ENCODE measurements at regions not wholly inside any gene's neighbourhood (a gene's known extent, or its start where the extent isn't known, plus 50 kb on each side); places are given as distances from the start of the nearest gene placed in this dataset.

DNA sequence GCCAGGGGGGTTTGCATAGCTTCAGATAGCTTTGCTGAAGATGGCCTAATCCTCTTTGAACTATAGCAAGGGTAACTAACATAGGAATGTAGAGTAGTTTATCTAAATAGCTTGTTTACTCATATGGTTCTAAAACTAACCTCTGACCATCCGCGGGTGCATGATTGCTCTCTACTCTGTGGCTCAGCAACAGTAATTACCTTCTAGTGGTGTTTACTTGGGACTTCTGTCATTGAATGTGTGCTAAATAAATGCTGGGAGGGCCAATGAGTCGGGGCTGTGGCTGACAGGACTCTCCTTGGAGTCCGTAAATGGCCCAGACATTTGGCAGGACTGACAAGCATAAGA, 1461.9 kb downstream of the UQCRFS1 start:
- DNase-seq (no peak), ATAC-seq (no peak)
- peaks cover 0 to 15% (median 9%) of the 10 kb centered on the region in 12 donors for H3K4me1 ChIP-seq
- no peaks in the 10 kb centered on the region for H3K9me3 ChIP-seq
- H3K4me3 ChIP-seq: no peak overlapping the region
- no peak for TF ChIP-seq POLR2A (IDR thresholded peaks at IDR 0.05)
- TF ChIP-seq, protein P1, sequence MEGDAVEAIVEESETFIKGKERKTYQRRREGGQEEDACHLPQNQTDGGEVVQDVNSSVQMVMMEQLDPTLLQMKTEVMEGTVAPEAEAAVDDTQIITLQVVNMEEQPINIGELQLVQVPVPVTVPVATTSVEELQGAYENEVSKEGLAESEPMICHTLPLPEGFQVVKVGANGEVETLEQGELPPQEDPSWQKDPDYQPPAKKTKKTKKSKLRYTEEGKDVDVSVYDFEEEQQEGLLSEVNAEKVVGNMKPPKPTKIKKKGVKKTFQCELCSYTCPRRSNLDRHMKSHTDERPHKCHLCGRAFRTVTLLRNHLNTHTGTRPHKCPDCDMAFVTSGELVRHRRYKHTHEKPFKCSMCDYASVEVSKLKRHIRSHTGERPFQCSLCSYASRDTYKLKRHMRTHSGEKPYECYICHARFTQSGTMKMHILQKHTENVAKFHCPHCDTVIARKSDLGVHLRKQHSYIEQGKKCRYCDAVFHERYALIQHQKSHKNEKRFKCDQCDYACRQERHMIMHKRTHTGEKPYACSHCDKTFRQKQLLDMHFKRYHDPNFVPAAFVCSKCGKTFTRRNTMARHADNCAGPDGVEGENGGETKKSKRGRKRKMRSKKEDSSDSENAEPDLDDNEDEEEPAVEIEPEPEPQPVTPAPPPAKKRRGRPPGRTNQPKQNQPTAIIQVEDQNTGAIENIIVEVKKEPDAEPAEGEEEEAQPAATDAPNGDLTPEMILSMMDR (IDR thresholded peaks at IDR 0.05): no peak
- intact Hi-C loops (cut with DNase I): no loop called here
- 64 to 88% (median 83%) methylated on average over 4 of the region's 4 CpGs for WGBS, 4 donors
- H3K36me3 ChIP-seq: no peaks in the 10 kb centered on the region
- H3K27me3 ChIP-seq: no peaks in the 10 kb centered on the region
- H3K27ac ChIP-seq: no peak overlapping the region

DNA sequence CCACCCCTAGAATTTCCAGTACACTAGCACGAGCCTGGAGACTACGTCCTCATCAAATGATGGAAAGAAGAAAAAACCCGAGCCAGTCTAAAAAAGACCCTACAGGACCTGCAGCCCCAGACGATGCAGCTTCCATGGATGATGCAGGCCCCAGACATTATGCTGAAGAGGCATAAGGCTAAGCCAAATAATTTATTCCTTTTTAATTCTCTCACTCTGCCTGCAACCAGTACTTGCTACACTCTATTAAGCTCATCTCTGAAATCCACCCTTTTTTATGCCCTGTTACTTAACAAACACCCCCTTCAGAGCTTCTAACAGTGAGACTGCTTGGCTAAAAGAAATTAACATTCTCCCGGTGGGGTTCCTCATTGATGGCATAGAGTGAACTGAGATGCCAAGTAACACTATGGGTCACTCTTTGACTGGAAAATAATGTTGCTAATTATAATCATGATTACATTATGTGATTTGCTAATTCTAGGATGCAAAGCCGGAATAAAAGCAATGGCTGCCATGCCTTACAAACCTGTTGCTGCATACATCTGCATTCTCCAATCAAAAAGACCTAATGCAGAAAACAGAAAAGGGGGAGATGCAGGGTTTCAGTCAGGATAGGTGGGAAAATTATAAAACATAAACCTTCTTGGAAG, 1462.4 kb downstream of the UQCRFS1 start:
- H3K4me1 ChIP-seq: peaks cover 0 to 20% (median 11%) of the 10 kb centered on the region in 12 donors
- TF ChIP-seq, protein P1 (IDR thresholded peaks at IDR 0.05): no peak
- no peak for TF ChIP-seq POLR2A (IDR thresholded peaks at IDR 0.05)
- H3K27ac ChIP-seq: no peak overlapping the region
- no peak overlapping the region for H3K4me3 ChIP-seq
- WGBS, 4 donors: 86 to 93% (median 88%) methylated on average over 6 of the region's 6 CpGs
- no peaks in the 10 kb centered on the region for H3K27me3 ChIP-seq
- H3K36me3 ChIP-seq: no peaks in the 10 kb centered on the region
- H3K9me3 ChIP-seq: no peaks in the 10 kb centered on the region
- no peak for DNase-seq
- intact Hi-C loops (cut with DNase I): no loop called here
- no peak for ATAC-seq

DNA sequence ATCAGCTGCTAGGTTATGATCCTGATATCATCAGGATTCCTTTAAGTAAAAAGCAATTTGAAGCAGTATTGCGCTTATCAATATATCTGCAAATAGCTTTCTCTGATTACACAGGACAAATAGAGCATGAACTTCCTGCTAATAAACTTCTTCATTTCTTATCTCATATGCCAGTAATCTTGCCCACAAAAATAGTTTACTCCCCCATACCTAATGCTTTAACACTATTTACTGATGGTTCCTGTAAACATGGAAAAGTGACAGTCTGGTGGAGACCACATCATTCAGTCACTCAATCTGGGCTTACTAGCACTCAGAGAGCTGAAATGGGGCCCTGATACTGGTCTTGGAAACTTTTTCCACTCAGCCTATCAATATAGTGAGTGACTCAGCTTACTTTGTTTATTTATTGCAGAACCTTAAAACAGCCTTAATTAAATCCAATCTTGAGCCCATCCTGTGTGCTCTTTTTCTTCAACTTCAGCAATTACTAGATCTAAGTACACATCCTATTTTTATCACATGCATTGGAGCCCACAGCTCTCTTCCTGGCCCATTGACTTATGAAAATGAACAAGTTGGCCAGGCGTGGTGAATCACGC, 1464.3 kb downstream of the UQCRFS1 start:
- TF ChIP-seq POLR2A (IDR thresholded peaks at IDR 0.05): no peak
- TF ChIP-seq, protein P1 (IDR thresholded peaks at IDR 0.05): no peak
- DNase-seq: no peak
- Histone ChIP-seq H3K9me3 (no peaks in the 10 kb centered on the region), H3K4me3 (no peak overlapping the region), H3K27me3 (no peaks in the 10 kb centered on the region), H3K4me1 (peaks cover 0 to 30% (median 11%) of the 10 kb centered on the region in 12 donors), H3K27ac (no peak overlapping the region), H3K36me3 (no peaks in the 10 kb centered on the region)
- ATAC-seq: no peak
- 94 to 98% (median 98%) methylated on average over 3 of the region's 3 CpGs for WGBS, 4 donors
- intact Hi-C loops (cut with DNase I): loop anchor here in 2 of 10 donors (5.0 to 10.0 kb wide), 2 partner anchors 74 to 86 kb away; no protein-coding TSS in a partner anchor

DNA sequence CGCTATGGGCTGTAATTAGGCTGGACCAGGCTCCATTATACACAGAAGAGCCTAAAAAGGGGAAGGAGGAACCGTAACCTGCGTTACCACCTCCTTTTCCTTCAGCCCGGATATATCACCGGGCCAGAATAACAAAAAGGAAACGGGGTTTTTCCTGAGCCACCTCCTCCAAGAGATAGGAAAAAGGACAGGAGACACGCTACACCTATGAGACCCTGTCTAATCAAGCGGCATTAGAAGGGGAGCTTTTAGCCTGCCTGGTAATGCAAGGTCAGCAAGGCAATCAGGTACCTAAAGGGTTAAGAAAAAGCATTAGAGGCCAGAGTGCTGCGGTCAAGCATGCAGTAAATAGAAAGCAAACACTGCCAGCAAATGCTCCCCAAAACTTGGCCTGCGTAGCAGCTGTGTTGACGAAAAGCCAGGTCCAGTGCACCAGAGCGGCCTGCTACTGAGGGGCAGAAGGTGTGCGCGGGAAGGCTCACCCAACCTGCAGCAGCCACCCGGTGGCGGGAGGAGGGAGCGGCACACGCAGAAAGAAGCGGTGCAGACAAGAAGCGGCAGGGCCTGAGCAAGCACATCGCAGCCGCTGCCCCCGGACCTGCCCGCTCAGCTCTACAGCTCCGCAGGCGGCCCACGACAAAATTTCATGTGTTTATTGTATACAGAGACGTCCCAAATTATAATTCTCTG, 1466.1 kb downstream of the UQCRFS1 start:
- Histone ChIP-seq H3K27ac (no peak overlapping the region), H3K27me3 (no peaks in the 10 kb centered on the region), H3K4me3 (peak overlapping the region in 8 of 12 donors; percentile 20 to 49 (median 36)), H3K4me1 (peaks cover 0 to 30% (median 11%) of the 10 kb centered on the region in 12 donors), H3K36me3 (peaks cover 0 to 2% (median 0%) of the 10 kb centered on the region in 9 donors), H3K9me3 (no peaks in the 10 kb centered on the region)
- intact Hi-C loops (cut with DNase I): loop anchor here in 2 of 10 donors (5.0 to 10.0 kb wide), 2 partner anchors 72 to 85 kb away; no protein-coding TSS in a partner anchor
- DNase-seq (peak; percentile 18 to 72 (median 44)), ATAC-seq (peak; percentile 58 to 88 (median 79))
- no peak for TF ChIP-seq POLR2A (IDR thresholded peaks at IDR 0.05)
- TF ChIP-seq, protein P1 (IDR thresholded peaks at IDR 0.05): peak in 10 of 12 donors; percentile 30 to 50 (median 38)
- 25 to 39% (median 28%) methylated on average over 28 of the region's 28 CpGs for WGBS, 4 donors

All from heart left ventricle (tissue), 16 donors.